MG63 (cell line): ENCODE measurements at regions not wholly inside any gene's neighbourhood (a gene's known extent, or its start where the extent isn't known, plus 50 kb on each side); places are given as distances from the start of the nearest gene placed in this dataset.

Experiments
- DNase-seq: peaks from one replicate; pipeline ENCODE4 v3.0.0-alpha.2; 2020
- H3K27me3 ChIP-seq: fragments of 250-450 bp; sonication (Bioruptor Pico); 2 replicates; pipeline ENCODE4 v1.5.1; 2020; ENCODE audit warnings: mild to moderate bottlenecking, moderate library complexity
- H3K36me3 ChIP-seq: fragments of 250-450 bp; sonication (Bioruptor Pico); 2 replicates; pipeline ENCODE4 v1.5.1; 2020; ENCODE audit warnings: mild to moderate bottlenecking, moderate library complexity
- H3K4me3 ChIP-seq: fragments of 250-450 bp; sonication (Bioruptor Pico); 2 replicates; pipeline ENCODE4 v1.5.1; 2020; ENCODE audit warnings: mild to moderate bottlenecking, moderate library complexity
- H3K9me3 ChIP-seq: fragments of 250-450 bp; sonication (Bioruptor Pico); 2 replicates; pipeline ENCODE4 v1.5.1; 2020; ENCODE audit warnings: mild to moderate bottlenecking, moderate library complexity

GRCh38 chr6:51554029-51554428 is 533.4 kb downstream of the PKHD1 start:
- no peaks in the 10 kb centered on the region for H3K9me3 ChIP-seq
- DNase-seq: no peak
- H3K36me3 ChIP-seq: no peaks in the 10 kb centered on the region
- no peak overlapping the region for H3K4me3 ChIP-seq
- no peaks in the 10 kb centered on the region for H3K27me3 ChIP-seq

DNA sequence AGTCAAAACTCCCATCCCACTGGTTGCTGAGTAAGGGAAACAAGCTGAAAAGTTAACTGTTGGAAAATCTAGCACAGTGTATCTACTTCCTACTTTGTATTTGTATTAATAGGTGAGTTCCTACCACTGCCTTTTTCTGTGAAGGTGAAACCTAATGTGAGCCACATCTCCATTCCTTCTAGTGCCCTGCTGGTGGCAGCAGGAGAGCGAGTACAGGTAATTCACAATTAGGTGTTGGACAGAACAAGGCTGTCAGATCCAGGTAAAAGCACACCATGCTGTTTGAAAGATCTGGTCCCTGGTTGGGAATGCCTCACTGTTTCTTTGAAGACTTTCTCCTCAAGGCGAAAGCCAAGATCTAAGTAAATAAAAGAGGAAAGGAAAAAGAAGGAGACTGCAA is 528.4 kb downstream of the PKHD1 start:
- H3K9me3 ChIP-seq: no peaks in the 10 kb centered on the region
- DNase-seq: no peak
- H3K27me3 ChIP-seq: no peaks in the 10 kb centered on the region
- no peak overlapping the region for H3K4me3 ChIP-seq
- no peaks in the 10 kb centered on the region for H3K36me3 ChIP-seq

DNA sequence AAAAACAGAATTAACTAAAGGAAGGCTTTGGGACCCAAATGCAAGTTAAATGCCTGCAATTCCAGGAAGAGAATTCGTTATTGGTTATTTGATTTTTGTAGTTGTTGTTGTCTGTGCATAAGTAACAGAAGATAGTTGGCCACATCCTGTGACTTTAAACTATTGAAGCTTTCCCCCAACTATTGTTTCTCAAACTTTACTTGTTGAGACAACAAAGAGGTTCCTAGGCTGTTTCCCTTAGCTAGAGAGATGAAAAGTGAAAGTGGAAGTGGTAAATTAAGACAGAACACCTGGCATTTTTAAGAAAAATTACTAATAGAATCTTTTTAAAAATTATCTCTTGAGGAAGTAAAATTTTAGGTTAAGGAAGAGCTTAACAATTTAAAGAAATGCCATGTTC is 525.2 kb downstream of the PKHD1 start:
- Histone ChIP-seq H3K9me3 (no peaks in the 10 kb centered on the region), H3K27me3 (no peaks in the 10 kb centered on the region), H3K36me3 (no peaks in the 10 kb centered on the region), H3K4me3 (no peak overlapping the region)
- no peak for DNase-seq
